ENCODE measurements at regions not wholly inside any gene's neighbourhood (a gene's known extent, or its start where the extent isn't known, plus 50 kb on each side); places are given as distances from the start of the nearest gene placed in this dataset.

- ChIA-PET CTCF (no interaction called here), POLR2A (ENCODE audit: low non-redundant PET) (no interaction called here)
- no peak overlapping the region for H3K27ac ChIP-seq
- DNase-seq (ENCODE audit: low spot score): no peak
- no peak for TF ChIP-seq CTCF (conservative IDR thresholded peaks at IDR 0.05; ENCODE audit: low read depth)
These were observed 295.2 kb upstream of the POGK start for GRCh38 chr1:166544036-166544435.

GRCh38 chr1:166544561-166544960 lies 294.7 kb upstream of the POGK start:
- TF ChIP-seq CTCF (conservative IDR thresholded peaks at IDR 0.05; ENCODE audit: low read depth): no peak
- ChIA-PET POLR2A (ENCODE audit: low non-redundant PET) (no interaction called here), CTCF (no interaction called here)
- no peak overlapping the region for H3K27ac ChIP-seq
- DNase-seq (ENCODE audit: low spot score): no peak

GRCh38 chr1:166552706-166553105 lies 286.6 kb upstream of the POGK start:
- CTCF ChIA-PET: no interaction called here
- H3K27ac ChIP-seq: no peak overlapping the region
- POLR2A ChIA-PET (ENCODE audit: low non-redundant PET): no interaction called here
- no peak for TF ChIP-seq CTCF (conservative IDR thresholded peaks at IDR 0.05; ENCODE audit: low read depth)
- DNase-seq (ENCODE audit: low spot score): no peak

GRCh38 chr1:166570954-166571353 lies 268.3 kb upstream of the POGK start:
- no peak overlapping the region for H3K27ac ChIP-seq
- ChIA-PET POLR2A (ENCODE audit: low non-redundant PET) (no interaction called here), CTCF (no interaction called here)
- no peak for DNase-seq (ENCODE audit: low spot score)
- TF ChIP-seq CTCF (conservative IDR thresholded peaks at IDR 0.05; ENCODE audit: low read depth): no peak

GRCh38 chr1:166573199-166573598 lies 266.1 kb upstream of the POGK start:
- no peak for TF ChIP-seq CTCF (conservative IDR thresholded peaks at IDR 0.05; ENCODE audit: low read depth)
- POLR2A ChIA-PET (ENCODE audit: low non-redundant PET): no interaction called here
- CTCF ChIA-PET: no interaction called here
- no peak overlapping the region for H3K27ac ChIP-seq
- no peak for DNase-seq (ENCODE audit: low spot score)

- POLR2A ChIA-PET (ENCODE audit: low non-redundant PET): no interaction called here
- no peak for TF ChIP-seq CTCF (conservative IDR thresholded peaks at IDR 0.05; ENCODE audit: low read depth)
- CTCF ChIA-PET: no interaction called here
- no peak overlapping the region for H3K27ac ChIP-seq
- DNase-seq (ENCODE audit: low spot score): no peak
These were observed 259.4 kb upstream of the POGK start for GRCh38 chr1:166579557-166580501.

Data from RWPE1 (cell line).